Parathyroid adenoma (tissue), 2 donors: ENCODE measurements at regions not wholly inside any gene's neighbourhood (a gene's known extent, or its start where the extent isn't known, plus 50 kb on each side); places are given as distances from the start of the nearest gene placed in this dataset.

Source experiments
- H2AFZ ChIP-seq: fragments of 300-600 bp; sonication (generic); one replicate; pipeline ENCODE4 v1.7.0; 2017; ENCODE audit warnings: antibody characterized with exemption, mild to moderate bottlenecking
- H3K27ac ChIP-seq: fragments of 300-600 bp; sonication (generic); one replicate; pipeline ENCODE4 v1.7.0; 2017
- H3K27me3 ChIP-seq: fragments of 300-600 bp; sonication (generic); one replicate; pipeline ENCODE4 v1.7.0; 2017; ENCODE audit warnings: low read length; ENCODE audit not compliant: control insufficient read depth, insufficient read depth
- H3K36me3 ChIP-seq: fragments of 300-600 bp; sonication (generic); one replicate; pipeline ENCODE4 v1.7.0; 2017; ENCODE audit warnings: low read length; ENCODE audit not compliant: control insufficient read depth, insufficient read depth
- H3K4me1 ChIP-seq: fragments of 300-600 bp; sonication (generic); one replicate; pipeline ENCODE4 v1.7.0; 2017; ENCODE audit warnings: control low read depth
- H3K4me2 ChIP-seq: fragments of 300-600 bp; sonication (generic); one replicate; pipeline ENCODE4 v1.7.0; 2017; ENCODE audit warnings: low read length
- H3K4me3 ChIP-seq: fragments of 300-600 bp; sonication (generic); one replicate; pipeline ENCODE4 v1.7.0; 2017; ENCODE audit warnings: low read depth, low read length
- H3K79me2 ChIP-seq: fragments of 300-600 bp; sonication (generic); one replicate; pipeline ENCODE4 v1.7.0; 2017; ENCODE audit warnings: control low read depth
- H3K9ac ChIP-seq: fragments of 300-600 bp; sonication (generic); one replicate; pipeline ENCODE4 v1.7.0; 2017; ENCODE audit warnings: mild to moderate bottlenecking
- H3K9me3 ChIP-seq: fragments of 300-600 bp; sonication (generic); one replicate; pipeline ENCODE4 v1.7.0; 2017; ENCODE audit warnings: low read length; ENCODE audit not compliant: control insufficient read depth
- TF ChIP-seq, protein P1 (sequence below): fragments of 300-600 bp; sonication (generic); IDR thresholded peaks from one replicate; pipeline ENCODE4 v1.7.0; 2017; ENCODE audit warnings: antibody characterized with exemption, mild to moderate bottlenecking
- donor health status: primary hyperparathyroidism.

DNA sequence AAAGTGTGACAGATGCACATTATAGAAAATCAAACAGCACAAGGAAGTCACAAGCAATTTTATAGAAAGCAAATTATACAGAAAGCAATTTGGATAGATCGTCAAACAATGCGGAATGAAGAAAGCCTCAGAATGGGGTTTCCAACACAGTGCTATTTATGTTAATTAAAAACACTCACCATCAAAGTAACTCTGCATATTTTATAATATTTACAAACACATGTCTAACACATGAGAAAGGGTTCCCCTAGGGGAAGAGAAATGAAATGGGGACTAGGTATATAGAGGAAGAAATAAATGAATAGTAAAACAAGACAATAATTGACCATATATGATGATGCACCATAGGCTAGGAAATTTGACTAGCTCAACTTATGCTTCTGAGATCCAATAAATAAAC is 171.2 kb upstream of the XYLT1 start:
- no peaks in the 10 kb centered on the region for H3K79me2 ChIP-seq
- no peaks in the 10 kb centered on the region for H3K36me3 ChIP-seq
- no peaks in the 10 kb centered on the region for H3K4me1 ChIP-seq
- no peak overlapping the region for H3K4me2 ChIP-seq
- no peaks in the 10 kb centered on the region for H3K27me3 ChIP-seq
- H3K4me3 ChIP-seq = no peak overlapping the region
- no peak overlapping the region for H2AFZ ChIP-seq
- no peak overlapping the region for H3K27ac ChIP-seq
- TF ChIP-seq, protein P1, sequence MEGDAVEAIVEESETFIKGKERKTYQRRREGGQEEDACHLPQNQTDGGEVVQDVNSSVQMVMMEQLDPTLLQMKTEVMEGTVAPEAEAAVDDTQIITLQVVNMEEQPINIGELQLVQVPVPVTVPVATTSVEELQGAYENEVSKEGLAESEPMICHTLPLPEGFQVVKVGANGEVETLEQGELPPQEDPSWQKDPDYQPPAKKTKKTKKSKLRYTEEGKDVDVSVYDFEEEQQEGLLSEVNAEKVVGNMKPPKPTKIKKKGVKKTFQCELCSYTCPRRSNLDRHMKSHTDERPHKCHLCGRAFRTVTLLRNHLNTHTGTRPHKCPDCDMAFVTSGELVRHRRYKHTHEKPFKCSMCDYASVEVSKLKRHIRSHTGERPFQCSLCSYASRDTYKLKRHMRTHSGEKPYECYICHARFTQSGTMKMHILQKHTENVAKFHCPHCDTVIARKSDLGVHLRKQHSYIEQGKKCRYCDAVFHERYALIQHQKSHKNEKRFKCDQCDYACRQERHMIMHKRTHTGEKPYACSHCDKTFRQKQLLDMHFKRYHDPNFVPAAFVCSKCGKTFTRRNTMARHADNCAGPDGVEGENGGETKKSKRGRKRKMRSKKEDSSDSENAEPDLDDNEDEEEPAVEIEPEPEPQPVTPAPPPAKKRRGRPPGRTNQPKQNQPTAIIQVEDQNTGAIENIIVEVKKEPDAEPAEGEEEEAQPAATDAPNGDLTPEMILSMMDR = no peak
- no peak overlapping the region for H3K9ac ChIP-seq
- no peaks in the 10 kb centered on the region for H3K9me3 ChIP-seq

DNA sequence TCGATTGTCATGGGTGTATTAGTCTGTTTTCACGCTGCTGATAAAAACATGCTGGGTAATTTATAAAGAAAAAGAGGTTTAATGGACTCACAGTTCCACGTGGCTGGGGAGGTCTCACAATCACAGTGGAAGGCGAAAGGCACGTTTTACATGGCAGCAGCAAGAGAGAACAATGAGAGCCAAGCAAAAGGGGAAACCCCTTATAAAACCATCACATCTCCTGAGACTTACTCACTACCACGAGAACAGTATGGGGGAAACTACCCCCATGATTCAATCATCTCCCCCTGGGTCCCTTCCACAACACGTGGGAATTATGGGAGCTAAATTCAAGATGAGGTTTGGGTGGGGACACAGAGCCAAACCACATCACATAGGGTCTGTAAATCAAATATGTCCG is 167.4 kb upstream of the XYLT1 start:
- Histone ChIP-seq H3K27ac (no peak overlapping the region), H3K36me3 (no peaks in the 10 kb centered on the region), H3K9ac (no peak overlapping the region), H3K9me3 (no peaks in the 10 kb centered on the region), H3K27me3 (no peaks in the 10 kb centered on the region), H3K4me2 (no peak overlapping the region), H3K4me3 (no peak overlapping the region), H2AFZ (no peak overlapping the region), H3K4me1 (no peaks in the 10 kb centered on the region), H3K79me2 (no peaks in the 10 kb centered on the region)
- TF ChIP-seq, protein P1 = no peak

- H3K27ac ChIP-seq = no peak overlapping the region
- no peaks in the 10 kb centered on the region for H3K79me2 ChIP-seq
- no peak overlapping the region for H3K4me3 ChIP-seq
- TF ChIP-seq, protein P1 = no peak
- H3K36me3 ChIP-seq = no peaks in the 10 kb centered on the region
- H3K9ac ChIP-seq = no peak overlapping the region
- no peaks in the 10 kb centered on the region for H3K4me1 ChIP-seq
- no peaks in the 10 kb centered on the region for H3K9me3 ChIP-seq
- no peaks in the 10 kb centered on the region for H3K27me3 ChIP-seq
- H2AFZ ChIP-seq = no peak overlapping the region
- no peak overlapping the region for H3K4me2 ChIP-seq
Observed at GRCh38 chr16:17635183-17635582, 164.4 kb upstream of the XYLT1 start.

- H3K4me3 ChIP-seq = no peak overlapping the region
- no peaks in the 10 kb centered on the region for H3K4me1 ChIP-seq
- H3K27me3 ChIP-seq = no peaks in the 10 kb centered on the region
- no peak overlapping the region for H2AFZ ChIP-seq
- TF ChIP-seq, protein P1 = no peak
- H3K9me3 ChIP-seq = no peaks in the 10 kb centered on the region
- H3K9ac ChIP-seq = no peak overlapping the region
- no peaks in the 10 kb centered on the region for H3K79me2 ChIP-seq
- H3K27ac ChIP-seq = no peak overlapping the region
- H3K36me3 ChIP-seq = no peaks in the 10 kb centered on the region
- no peak overlapping the region for H3K4me2 ChIP-seq
Observed at GRCh38 chr16:17633181-17633951, 162.6 kb upstream of the XYLT1 start.

- no peaks in the 10 kb centered on the region for H3K9me3 ChIP-seq
- no peak overlapping the region for H3K4me2 ChIP-seq
- H3K36me3 ChIP-seq = no peaks in the 10 kb centered on the region
- H3K27ac ChIP-seq = no peak overlapping the region
- no peak overlapping the region for H3K4me3 ChIP-seq
- no peak overlapping the region for H2AFZ ChIP-seq
- TF ChIP-seq, protein P1 = no peak
- H3K4me1 ChIP-seq = no peaks in the 10 kb centered on the region
- H3K9ac ChIP-seq = no peak overlapping the region
- H3K79me2 ChIP-seq = no peaks in the 10 kb centered on the region
- no peaks in the 10 kb centered on the region for H3K27me3 ChIP-seq
Observed at GRCh38 chr16:17632667-17633066, 161.9 kb upstream of the XYLT1 start.
